ENCODE measurements at regions not wholly inside any gene's neighbourhood (a gene's known extent, or its start where the extent isn't known, plus 50 kb on each side); places are given as distances from the start of the nearest gene placed in this dataset.
A peak's percentile ranks its signal among the peaks of the same experiment; 100 is the strongest.

DNA sequence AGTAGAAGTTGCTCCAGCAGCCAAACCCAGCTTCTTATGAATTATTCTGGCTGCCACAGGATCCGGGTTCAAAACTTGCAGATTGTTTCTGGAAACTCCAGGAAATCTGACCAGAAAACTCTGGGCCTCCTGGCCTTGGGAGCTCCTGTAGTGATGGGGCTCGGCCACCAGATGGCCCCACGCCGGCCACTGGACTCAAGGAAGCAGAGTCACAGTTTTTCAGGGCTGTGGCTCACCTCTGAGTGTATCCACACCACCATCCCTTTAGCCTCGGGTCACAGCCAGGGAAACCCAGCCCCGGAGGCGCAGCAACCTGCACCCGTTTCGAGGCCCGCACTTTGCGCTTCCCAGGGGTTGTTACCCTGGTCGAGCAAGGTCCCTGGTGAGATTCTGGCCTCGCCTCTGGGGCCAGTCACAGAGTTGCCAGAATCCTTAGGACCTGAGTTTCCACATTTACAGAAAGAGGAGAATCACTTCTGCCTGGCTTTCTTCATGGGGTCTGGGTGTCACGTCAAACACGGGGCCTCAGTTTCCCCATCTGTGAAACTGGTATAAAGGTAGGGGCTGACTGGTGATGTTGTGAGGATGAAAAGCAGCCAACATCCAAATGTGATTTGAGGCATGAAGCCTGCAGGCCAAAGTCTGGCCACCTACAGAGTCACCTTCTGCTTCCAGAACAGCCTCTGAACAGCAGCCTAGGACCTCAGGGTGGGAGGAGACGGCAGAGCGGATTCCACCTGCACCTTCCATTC lies 53.5 kb upstream of the LCTL start:
- Histone ChIP-seq H3K9me1 (replicated peaks; ENCODE audit: control insufficient read depth, extremely low read depth, insufficient read depth, low read length) (no peaks in the 10 kb centered on the region), H3K9me3 (replicated peaks; ENCODE audit: control insufficient read depth, insufficient read depth, low read length) (no peaks in the 10 kb centered on the region), H3K9ac (replicated peaks; ENCODE audit: extremely low read depth, insufficient read depth, low read length) (no peak overlapping the region), H3K27me3 (ENCODE audit: control insufficient read depth in 2 of 2, insufficient read depth in 2 of 2, low read length in 2 of 2) (no peaks in the 10 kb centered on the region), H3K4me1 (ENCODE audit: control insufficient read depth, extremely low read depth, insufficient read depth, low read length) (peaks cover 52% of the 10 kb centered on the region), H2AFZ (ENCODE audit: low read depth, low read length) (peak overlapping the region; percentile 29), H3K36me3 (ENCODE audit: control insufficient read depth in 2 of 2, extremely low read depth in 1 of 2, insufficient read depth in 2 of 2, low read length in 2 of 2) (no peaks in the 10 kb centered on the region), H4K20me1 (replicated peaks; ENCODE audit: control insufficient read depth, extremely low read depth, insufficient read depth, low read length) (no peaks in the 10 kb centered on the region), H3K27ac (ENCODE audit: insufficient read depth, low read depth, low read length) (peak overlapping the region; percentile 88), H3K4me3 (replicated peaks in 1 of 3; ENCODE audit: insufficient read depth in 1 of 3, low read depth in 1 of 3, low read length in 3 of 3) (no peak overlapping the region), H3K4me2 (ENCODE audit: insufficient read depth, low read length) (no peak overlapping the region), H3K79me2 (ENCODE audit: control insufficient read depth, insufficient read depth, low read length) (no peaks in the 10 kb centered on the region)
- POLR2A ChIA-PET = interaction anchor here (0.6 to 0.9 kb wide), 3 partner anchors 81 to 232 kb away, joined by 3 to 4 read pairs (median 3); no protein-coding TSS in a partner anchor
- CTCF ChIA-PET = interaction anchor here (0.6 to 6.6 kb wide), 54 partner anchors 8 to 253 kb away, joined by 3 to 226 read pairs (median 5); partner anchors contain the start of gene SMAD6
- FAIRE-seq (peak; percentile 88), DNase-seq (ENCODE audit: low read depth, low spot score) (peak; percentile 72)
- intact Hi-C loops (cut with micrococcal nuclease) = loop anchor here (1.0 kb wide), 3 partner anchors 79 to 232 kb away; no protein-coding TSS in a partner anchor
- dilution Hi-C loops (cut with MboI; ENCODE audit: extremely low pct_ligation_motif_present, low sequenced_read_pairs) = no loop called here
- no TSS peak for BruUV-seq (replicated peaks)
- no peak for TF ChIP-seq POLR2AphosphoS5 (IDR thresholded peaks at IDR 0.05; ENCODE audit: insufficient read depth, low read depth, low read length)
- TF ChIP-seq, protein P1, sequence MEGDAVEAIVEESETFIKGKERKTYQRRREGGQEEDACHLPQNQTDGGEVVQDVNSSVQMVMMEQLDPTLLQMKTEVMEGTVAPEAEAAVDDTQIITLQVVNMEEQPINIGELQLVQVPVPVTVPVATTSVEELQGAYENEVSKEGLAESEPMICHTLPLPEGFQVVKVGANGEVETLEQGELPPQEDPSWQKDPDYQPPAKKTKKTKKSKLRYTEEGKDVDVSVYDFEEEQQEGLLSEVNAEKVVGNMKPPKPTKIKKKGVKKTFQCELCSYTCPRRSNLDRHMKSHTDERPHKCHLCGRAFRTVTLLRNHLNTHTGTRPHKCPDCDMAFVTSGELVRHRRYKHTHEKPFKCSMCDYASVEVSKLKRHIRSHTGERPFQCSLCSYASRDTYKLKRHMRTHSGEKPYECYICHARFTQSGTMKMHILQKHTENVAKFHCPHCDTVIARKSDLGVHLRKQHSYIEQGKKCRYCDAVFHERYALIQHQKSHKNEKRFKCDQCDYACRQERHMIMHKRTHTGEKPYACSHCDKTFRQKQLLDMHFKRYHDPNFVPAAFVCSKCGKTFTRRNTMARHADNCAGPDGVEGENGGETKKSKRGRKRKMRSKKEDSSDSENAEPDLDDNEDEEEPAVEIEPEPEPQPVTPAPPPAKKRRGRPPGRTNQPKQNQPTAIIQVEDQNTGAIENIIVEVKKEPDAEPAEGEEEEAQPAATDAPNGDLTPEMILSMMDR (IDR thresholded peaks at IDR 0.05; ENCODE audit: extremely low read depth in 1 of 2, insufficient read depth in 1 of 2, low read depth in 1 of 2, low read length in 2 of 2) = peak; percentile 91 to 95
- no peak for TF ChIP-seq GATA2 (IDR thresholded peaks at IDR 0.05; ENCODE audit: insufficient read depth, insufficient read length, low read depth, low read length)
- TF ChIP-seq JUN (IDR thresholded peaks at IDR 0.05; ENCODE audit: borderline replicate concordance, insufficient read depth, insufficient read length, low read depth) = no peak

Measured in endothelial cell of umbilical vein (primary cell).